Stomach (tissue), 8 donors: ENCODE measurements at regions not wholly inside any gene's neighbourhood (a gene's known extent, or its start where the extent isn't known, plus 50 kb on each side); places are given as distances from the start of the nearest gene placed in this dataset.

Source experiments
- DNase-seq, 2 donors: peaks; one replicate each; pipeline versions ENCODE4 v3.0.0 to v3.0.0-alpha.2; 2013 to 2019
- H3K27ac ChIP-seq, 5 donors: fragments of 200-600 bp in 4 of 5; sonication (generic) in 4 of 5; one replicate each; pipeline ENCODE4 v1.5.1; 2013 to 2019; ENCODE audit warnings: mild to moderate bottlenecking in 1 of 5, moderate library complexity in 1 of 5
- H3K27me3 ChIP-seq, 3 donors: fragments of 200-600 bp; sonication (generic); one replicate each; pipeline ENCODE4 v1.5.1; 2017 to 2019; ENCODE audit warnings: mixed run types in 1 of 3
- H3K36me3 ChIP-seq, 4 donors: fragments of 200-600 bp; sonication (generic); 1 replicate in 3 of 4; 2 replicates in 1 of 4; pipeline ENCODE4 v1.5.1; 2016 to 2019
- H3K4me1 ChIP-seq, 4 donors: fragments of 200-600 bp; sonication (generic); one replicate each; pipeline ENCODE4 v1.5.1; 2016 to 2019
- H3K4me3 ChIP-seq, 4 donors: fragments of 200-600 bp; sonication (generic) in 3 of 4; one replicate each; pipeline ENCODE4 v1.5.1; 2016 to 2019; ENCODE audit warnings: mild to moderate bottlenecking in 1 of 4
- H3K9me3 ChIP-seq, 4 donors: fragments of 200-600 bp; sonication (generic); one replicate each; pipeline ENCODE4 v1.5.1; 2016 to 2019
- EP300 ChIP-seq: sonication (generic); formaldehyde crosslinking; IDR thresholded peaks from one replicate; pipeline ENCODE4 v1.6.1; 2017; ENCODE audit warnings: antibody characterized with exemption
- POLR2A ChIP-seq, 4 donors: fragments of 450-650 bp; IDR thresholded peaks; one replicate each; pipeline ENCODE4 v1.6.1; 2016; ENCODE audit warnings: antibody characterized with exemption in 4 of 4, control low read depth in 2 of 4, mild to moderate bottlenecking in 1 of 4, moderate library complexity in 1 of 4
- POLR2AphosphoS5 ChIP-seq, 3 donors: sonication (generic); formaldehyde crosslinking; IDR thresholded peaks; one replicate each; pipeline ENCODE4 v1.6.1; 2016; ENCODE audit warnings: antibody characterized with exemption in 3 of 3
- WGBS, 5 donors: extraction: QIAGEN DNeasy Blood & Tissue Kit in 3 of 5; methylation state at CpG; one replicate each; pipeline versions ENCODE4 v1.1.5 to v1.1.7; 2013 to 2018; 5-methylcytosine and 5-hydroxymethylcytosine counted together
- intact Hi-C: fragments of 100-400 bp; cut with DNase I; formaldehyde crosslinking; loops from one replicate; pipeline ENCODE4 v1.15.1; 2023; ENCODE audit warnings: low total_unique reads
- TF ChIP-seq, protein P1 (sequence below), 7 experiments: fragments of 450-650 bp in 4 of 7; fragments of 200-600 bp in 3 of 7; sonication (generic) in 3 of 7; IDR thresholded peaks; one replicate each; pipeline ENCODE4 v1.5.1; 2016 to 2019; ENCODE audit warnings: antibody characterized with exemption in 7 of 7, control low read depth in 2 of 7, mild to moderate bottlenecking in 1 of 7
- donor health status: healthy with polysubstance abuse.
- donor health status: Bipolar disorder and iron deficiency.
- donor health status: healthy.

DNA sequence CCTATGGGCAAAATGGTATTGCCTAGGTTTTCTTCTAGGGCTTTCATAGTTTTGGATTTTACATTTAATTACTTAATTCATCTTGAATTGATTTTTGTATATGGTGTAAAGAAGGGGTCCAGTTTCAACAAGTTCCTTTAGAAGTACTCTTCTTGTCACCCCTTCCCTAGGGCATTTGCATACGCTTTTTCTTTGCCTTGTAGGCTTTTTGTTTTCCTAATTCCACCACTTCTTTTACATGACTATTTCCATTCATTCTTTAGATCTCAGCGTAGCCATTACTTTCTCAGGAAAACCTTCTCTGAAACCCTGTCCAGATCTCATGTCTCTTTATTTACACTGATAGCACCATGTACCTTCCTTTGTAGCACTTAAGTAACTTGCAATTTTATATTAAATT is 648.6 kb downstream of the XPNPEP1 start:
- H3K9me3 ChIP-seq: no peaks in the 10 kb centered on the region
- H3K27me3 ChIP-seq: no peaks in the 10 kb centered on the region
- TF ChIP-seq, protein P1, sequence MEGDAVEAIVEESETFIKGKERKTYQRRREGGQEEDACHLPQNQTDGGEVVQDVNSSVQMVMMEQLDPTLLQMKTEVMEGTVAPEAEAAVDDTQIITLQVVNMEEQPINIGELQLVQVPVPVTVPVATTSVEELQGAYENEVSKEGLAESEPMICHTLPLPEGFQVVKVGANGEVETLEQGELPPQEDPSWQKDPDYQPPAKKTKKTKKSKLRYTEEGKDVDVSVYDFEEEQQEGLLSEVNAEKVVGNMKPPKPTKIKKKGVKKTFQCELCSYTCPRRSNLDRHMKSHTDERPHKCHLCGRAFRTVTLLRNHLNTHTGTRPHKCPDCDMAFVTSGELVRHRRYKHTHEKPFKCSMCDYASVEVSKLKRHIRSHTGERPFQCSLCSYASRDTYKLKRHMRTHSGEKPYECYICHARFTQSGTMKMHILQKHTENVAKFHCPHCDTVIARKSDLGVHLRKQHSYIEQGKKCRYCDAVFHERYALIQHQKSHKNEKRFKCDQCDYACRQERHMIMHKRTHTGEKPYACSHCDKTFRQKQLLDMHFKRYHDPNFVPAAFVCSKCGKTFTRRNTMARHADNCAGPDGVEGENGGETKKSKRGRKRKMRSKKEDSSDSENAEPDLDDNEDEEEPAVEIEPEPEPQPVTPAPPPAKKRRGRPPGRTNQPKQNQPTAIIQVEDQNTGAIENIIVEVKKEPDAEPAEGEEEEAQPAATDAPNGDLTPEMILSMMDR (IDR thresholded peaks at IDR 0.05): no peak
- TF ChIP-seq POLR2AphosphoS5 (IDR thresholded peaks at IDR 0.05) (no peak), POLR2A (IDR thresholded peaks at IDR 0.05) (no peak), EP300 (no peak)
- WGBS, 5 donors: 74 to 85% (median 77%) methylated on average over 2 of the region's 2 CpGs
- no peak overlapping the region for H3K27ac ChIP-seq
- no peaks in the 10 kb centered on the region for H3K4me1 ChIP-seq
- intact Hi-C loops: no loop called here
- DNase-seq: no peak
- no peak overlapping the region for H3K4me3 ChIP-seq
- H3K36me3 ChIP-seq: no peaks in the 10 kb centered on the region

DNA sequence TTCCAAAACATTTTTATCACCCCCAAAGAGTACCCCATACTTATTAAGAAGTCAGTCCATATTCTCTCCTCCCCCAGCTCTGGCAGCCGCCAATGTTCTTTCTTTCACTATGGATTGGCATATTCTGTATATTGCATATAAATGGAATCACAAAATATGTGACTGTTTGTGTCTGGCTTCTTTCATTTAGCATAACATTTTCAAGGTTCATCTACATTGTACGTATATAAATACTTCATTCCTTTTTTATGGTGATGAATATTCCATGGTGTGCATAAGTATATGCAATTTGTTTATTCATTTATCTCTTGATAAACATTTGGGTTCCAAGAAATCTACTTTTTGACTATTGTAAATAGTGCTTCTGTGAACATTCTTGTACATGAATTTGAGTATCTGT is 653.1 kb downstream of the XPNPEP1 start:
- H3K36me3 ChIP-seq: no peaks in the 10 kb centered on the region
- H3K27ac ChIP-seq: no peak overlapping the region
- intact Hi-C loops: no loop called here
- H3K27me3 ChIP-seq: no peaks in the 10 kb centered on the region
- TF ChIP-seq EP300 (no peak), POLR2AphosphoS5 (IDR thresholded peaks at IDR 0.05) (no peak), POLR2A (IDR thresholded peaks at IDR 0.05) (no peak)
- TF ChIP-seq, protein P1 (IDR thresholded peaks at IDR 0.05): no peak
- no peak for DNase-seq
- WGBS, 5 donors: 78 to 90% (median 87%) methylated on average over 2 of the region's 2 CpGs
- no peaks in the 10 kb centered on the region for H3K4me1 ChIP-seq
- no peaks in the 10 kb centered on the region for H3K9me3 ChIP-seq
- no peak overlapping the region for H3K4me3 ChIP-seq

DNA sequence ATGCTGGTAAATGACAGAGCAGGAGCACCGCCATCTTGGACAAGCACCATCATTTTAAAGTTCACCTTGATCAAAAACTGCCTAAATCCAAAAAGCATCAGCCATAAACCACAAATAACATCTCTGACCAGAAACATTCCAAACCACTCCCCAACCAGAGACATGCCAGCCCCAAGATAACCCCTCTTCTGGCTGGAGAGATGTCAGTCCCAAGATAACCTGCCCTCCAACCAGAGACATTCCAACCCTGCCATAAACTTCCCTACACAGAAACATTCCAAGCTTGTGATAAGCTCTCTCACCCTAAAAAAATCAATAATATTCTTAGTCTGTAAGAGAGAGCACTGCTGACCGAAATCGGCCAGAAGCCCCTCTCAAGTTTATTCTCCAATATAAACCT is 659.3 kb downstream of the XPNPEP1 start:
- WGBS, 5 donors: 63 to 78% (median 75%) methylated on average over 3 of the region's 3 CpGs
- TF ChIP-seq POLR2A (IDR thresholded peaks at IDR 0.05) (no peak), EP300 (no peak), POLR2AphosphoS5 (IDR thresholded peaks at IDR 0.05) (no peak)
- TF ChIP-seq, protein P1 (IDR thresholded peaks at IDR 0.05): no peak
- Histone ChIP-seq H3K27ac (no peak overlapping the region), H3K4me1 (no peaks in the 10 kb centered on the region), H3K36me3 (no peaks in the 10 kb centered on the region), H3K27me3 (no peaks in the 10 kb centered on the region), H3K9me3 (peaks cover 0 to 11% (median 7%) of the 10 kb centered on the region in 4 donors), H3K4me3 (no peak overlapping the region)
- DNase-seq: no peak
- intact Hi-C loops: no loop called here

DNA sequence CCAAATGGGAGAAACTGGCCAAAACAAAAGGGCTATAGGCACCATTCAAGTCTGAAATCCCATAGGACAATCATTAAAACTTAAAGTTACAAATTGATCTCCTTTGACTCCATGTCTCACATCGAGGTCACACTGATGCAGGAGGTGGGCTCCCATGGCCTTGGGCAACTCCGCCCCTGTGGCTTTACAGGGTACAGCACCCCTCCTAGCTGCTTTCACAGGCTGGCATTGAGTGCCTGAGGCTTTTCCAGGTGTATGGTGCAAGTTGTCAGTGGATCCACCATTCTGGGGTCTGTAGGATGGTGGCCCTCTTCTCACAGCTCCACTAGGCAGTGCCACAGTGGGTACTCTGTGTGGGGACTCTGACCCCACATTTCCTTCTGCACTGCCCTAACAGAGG is 662.1 kb downstream of the XPNPEP1 start:
- Histone ChIP-seq H3K36me3 (no peaks in the 10 kb centered on the region), H3K27me3 (no peaks in the 10 kb centered on the region), H3K27ac (no peak overlapping the region), H3K9me3 (peaks cover 0 to 11% (median 7%) of the 10 kb centered on the region in 4 donors), H3K4me1 (no peaks in the 10 kb centered on the region), H3K4me3 (no peak overlapping the region)
- TF ChIP-seq POLR2A (IDR thresholded peaks at IDR 0.05) (no peak), EP300 (no peak), POLR2AphosphoS5 (IDR thresholded peaks at IDR 0.05) (no peak)
- TF ChIP-seq, protein P1 (IDR thresholded peaks at IDR 0.05): no peak
- DNase-seq: no peak
- 56 to 68% (median 64%) methylated on average over 2 of the region's 2 CpGs for WGBS, 5 donors
- intact Hi-C loops: no loop called here
